Neuron (in vitro differentiated cells): ENCODE measurements at regions not wholly inside any gene's neighbourhood (a gene's known extent, or its start where the extent isn't known, plus 50 kb on each side); places are given as distances from the start of the nearest gene placed in this dataset.
"Not testable (repeated sequence)": the region's sequence is repeated elsewhere in the genome, so short reads cannot be mapped to it uniquely, and the experiment has no call there.

Source experiments
- H2AFZ ChIP-seq: one replicate; pipeline ENCODE4 v1.6.1; 2013; ENCODE audit warnings: low read depth, mild to moderate bottlenecking, inconsistent platforms, low read length, moderate library complexity
- H3K27me3 ChIP-seq: one replicate; pipeline ENCODE4 v1.6.1; 2013; ENCODE audit warnings: low read length; ENCODE audit not compliant: insufficient read depth
- H3K36me3 ChIP-seq: one replicate; pipeline ENCODE4 v1.6.1; 2013; ENCODE audit warnings: low read length; ENCODE audit not compliant: insufficient read depth
- H3K4me1 ChIP-seq: one replicate; pipeline ENCODE4 v1.6.1; 2013; ENCODE audit warnings: low read length; ENCODE audit not compliant: insufficient read depth
- H3K4me3 ChIP-seq: 2 replicates; pipeline ENCODE4 v1.5.1; 2013; ENCODE audit warnings: mild to moderate bottlenecking, low read length, moderate library complexity
- H3K9me3 ChIP-seq: one replicate; pipeline ENCODE4 v1.6.1; 2013; ENCODE audit warnings: low read length

GRCh38 chr10:61280303-61280702 lies 172.9 kb downstream of the TMEM26 start:
- no peak overlapping the region for H3K4me3 ChIP-seq
- no peaks in the 10 kb centered on the region for H3K9me3 ChIP-seq
- no peaks in the 10 kb centered on the region for H3K36me3 ChIP-seq
- H3K27me3 ChIP-seq = no peaks in the 10 kb centered on the region
- H3K4me1 ChIP-seq = no peaks in the 10 kb centered on the region
- no peak overlapping the region for H2AFZ ChIP-seq

GRCh38 chr10:61279400-61279799 lies 173.8 kb downstream of the TMEM26 start:
- Histone ChIP-seq H3K36me3 (no peaks in the 10 kb centered on the region), H3K9me3 (no peaks in the 10 kb centered on the region), H3K4me1 (no peaks in the 10 kb centered on the region), H2AFZ (no peak overlapping the region), H3K4me3 (no peak overlapping the region), H3K27me3 (no peaks in the 10 kb centered on the region)

GRCh38 chr10:61278556-61278955 lies 174.6 kb downstream of the TMEM26 start:
- Histone ChIP-seq H3K9me3 (no peaks in the 10 kb centered on the region), H2AFZ (no peak overlapping the region), H3K36me3 (no peaks in the 10 kb centered on the region), H3K4me3 (no peak overlapping the region), H3K27me3 (no peaks in the 10 kb centered on the region), H3K4me1 (no peaks in the 10 kb centered on the region)

GRCh38 chr10:61272781-61273180 lies 180.4 kb downstream of the TMEM26 start:
- no peaks in the 10 kb centered on the region for H3K27me3 ChIP-seq
- H3K36me3 ChIP-seq = no peaks in the 10 kb centered on the region
- no peaks in the 10 kb centered on the region for H3K4me1 ChIP-seq
- H3K9me3 ChIP-seq = no peaks in the 10 kb centered on the region
- H2AFZ ChIP-seq = no peak overlapping the region
- H3K4me3 ChIP-seq = no peak overlapping the region

- Histone ChIP-seq H3K36me3 (no peaks in the 10 kb centered on the region), H3K27me3 (no peaks in the 10 kb centered on the region), H2AFZ (no peak overlapping the region), H3K4me1 (no peaks in the 10 kb centered on the region), H3K9me3 (no peaks in the 10 kb centered on the region), H3K4me3 (no peak overlapping the region)
These were observed 181.9 kb downstream of the TMEM26 start for GRCh38 chr10:61271127-61271780.

GRCh38 chr10:61263518-61263917 lies 189.7 kb downstream of the TMEM26 start:
- H2AFZ ChIP-seq = no peak overlapping the region
- H3K36me3 ChIP-seq = no peaks in the 10 kb centered on the region
- H3K27me3 ChIP-seq = no peaks in the 10 kb centered on the region
- no peaks in the 10 kb centered on the region for H3K9me3 ChIP-seq
- no peak overlapping the region for H3K4me3 ChIP-seq
- H3K4me1 ChIP-seq = peaks cover 15% of the 10 kb centered on the region

GRCh38 chr10:61262486-61263261 lies 190.5 kb downstream of the TMEM26 start:
- peaks cover 15% of the 10 kb centered on the region for H3K4me1 ChIP-seq
- H3K36me3 ChIP-seq = no peaks in the 10 kb centered on the region
- no peaks in the 10 kb centered on the region for H3K27me3 ChIP-seq
- H2AFZ ChIP-seq = no peak overlapping the region
- H3K9me3 ChIP-seq = no peaks in the 10 kb centered on the region
- no peak overlapping the region for H3K4me3 ChIP-seq

- no peaks in the 10 kb centered on the region for H3K27me3 ChIP-seq
- no peak overlapping the region for H2AFZ ChIP-seq
- H3K4me1 ChIP-seq = peaks cover 6% of the 10 kb centered on the region
- no peaks in the 10 kb centered on the region for H3K9me3 ChIP-seq
- no peaks in the 10 kb centered on the region for H3K36me3 ChIP-seq
- no peak overlapping the region for H3K4me3 ChIP-seq
These were observed 195.2 kb downstream of the TMEM26 start for GRCh38 chr10:61257956-61258496.

- Histone ChIP-seq H3K4me1 (no peaks in the 10 kb centered on the region), H3K9me3 (no peaks in the 10 kb centered on the region), H3K27me3 (no peaks in the 10 kb centered on the region), H2AFZ (no peak overlapping the region), H3K4me3 (no peak overlapping the region), H3K36me3 (no peaks in the 10 kb centered on the region)
These were observed 196.0 kb downstream of the TMEM26 start for GRCh38 chr10:61257136-61257535.

GRCh38 chr10:61252326-61252725 lies 200.9 kb downstream of the TMEM26 start:
- H2AFZ ChIP-seq, H3K4me1 ChIP-seq, H3K36me3 ChIP-seq, H3K27me3 ChIP-seq, H3K4me3 ChIP-seq, H3K9me3 ChIP-seq: not testable (repeated sequence)

- no peak overlapping the region for H2AFZ ChIP-seq
- no peaks in the 10 kb centered on the region for H3K36me3 ChIP-seq
- no peaks in the 10 kb centered on the region for H3K9me3 ChIP-seq
- H3K4me3 ChIP-seq = no peak overlapping the region
- no peaks in the 10 kb centered on the region for H3K27me3 ChIP-seq
- no peaks in the 10 kb centered on the region for H3K4me1 ChIP-seq
These were observed 202.1 kb downstream of the TMEM26 start for GRCh38 chr10:61251089-61251488.

GRCh38 chr10:61250131-61250530 lies 203.1 kb downstream of the TMEM26 start:
- Histone ChIP-seq H3K4me1 (no peaks in the 10 kb centered on the region), H3K9me3 (no peaks in the 10 kb centered on the region), H2AFZ (no peak overlapping the region), H3K36me3 (no peaks in the 10 kb centered on the region), H3K4me3 (no peak overlapping the region), H3K27me3 (no peaks in the 10 kb centered on the region)

- H2AFZ ChIP-seq = no peak overlapping the region
- H3K27me3 ChIP-seq = no peaks in the 10 kb centered on the region
- no peaks in the 10 kb centered on the region for H3K36me3 ChIP-seq
- H3K9me3 ChIP-seq = no peaks in the 10 kb centered on the region
- no peaks in the 10 kb centered on the region for H3K4me1 ChIP-seq
- no peak overlapping the region for H3K4me3 ChIP-seq
These were observed 205.2 kb downstream of the TMEM26 start for GRCh38 chr10:61248013-61248412.
